ENCODE measurements at regions not wholly inside any gene's neighbourhood (a gene's known extent, or its start where the extent isn't known, plus 50 kb on each side); places are given as distances from the start of the nearest gene placed in this dataset.

- no peak for TF ChIP-seq ARID2 (CRISPR knock-in tag; IDR thresholded peaks at IDR 0.05; ENCODE audit: borderline replicate concordance)
- TF ChIP-seq RAD21 (CRISPR knock-in tag; IDR thresholded peaks at IDR 0.05): no peak
- no peak for TF ChIP-seq JUN (CRISPR knock-in tag; IDR thresholded peaks at IDR 0.05)
- no peak for TF ChIP-seq SALL2 (CRISPR knock-in tag; IDR thresholded peaks at IDR 0.05)
- TF ChIP-seq POLR2A (IDR thresholded peaks at IDR 0.05; ENCODE audit: insufficient read depth in 1 of 2, low read depth in 2 of 2, low read length in 2 of 2): no peak
- TF ChIP-seq SP140L (CRISPR knock-in tag; IDR thresholded peaks at IDR 0.05; ENCODE audit: borderline replicate concordance): no peak
- no peak for TF ChIP-seq ELK4 (CRISPR knock-in tag; IDR thresholded peaks at IDR 0.05; ENCODE audit: borderline replicate concordance)
- no peak for TF ChIP-seq EZH2 (conservative IDR thresholded peaks at IDR 0.05; ENCODE audit: low read depth, low read length)
- no peak for TF ChIP-seq NFRKB (IDR thresholded peaks at IDR 0.05)
These were observed 58.1 kb upstream of the MAST4 start for GRCh38 chr5:66538126-66538525.
